ENCODE measurements at regions not wholly inside any gene's neighbourhood (a gene's known extent, or its start where the extent isn't known, plus 50 kb on each side); places are given as distances from the start of the nearest gene placed in this dataset.

DNA sequence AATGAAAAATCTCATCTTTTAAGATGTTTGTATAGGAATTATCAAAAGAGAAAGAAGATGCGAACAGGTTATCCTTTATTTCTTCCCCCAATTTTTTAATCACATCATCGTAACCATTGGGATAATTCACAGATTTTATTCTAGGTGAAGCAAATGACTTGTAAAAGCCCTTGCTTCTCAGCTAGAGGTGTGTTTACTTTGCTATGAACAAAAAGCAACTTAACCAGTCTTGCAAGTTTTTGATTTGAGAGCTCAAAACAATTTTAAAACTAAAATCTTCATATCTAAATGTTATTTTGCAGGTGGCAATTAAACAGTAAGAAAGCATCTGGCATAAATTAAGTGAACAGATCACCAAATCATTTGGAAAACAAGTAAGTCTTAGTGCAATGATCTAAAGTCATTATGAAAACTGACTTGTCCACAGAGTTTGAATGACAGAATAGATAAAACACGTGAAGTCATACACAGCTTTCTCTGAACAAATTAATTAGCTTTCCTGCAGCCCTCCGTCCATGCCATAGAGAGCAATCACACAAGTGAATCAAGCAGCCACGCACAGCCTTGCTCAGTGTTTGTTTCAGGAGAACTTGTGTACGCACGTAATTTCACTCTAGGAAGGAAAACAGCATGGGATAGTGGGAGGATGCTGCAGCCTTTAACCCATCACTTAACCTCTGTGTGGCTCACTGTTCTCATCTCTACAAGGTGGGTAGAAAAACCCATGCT, 85.0 kb upstream of the ZNF800 start:
- DNase-seq (peak in 2 of 5 donors; percentile 3 to 4), FAIRE-seq (no peak)
- no peaks in the 10 kb centered on the region for H3K36me3 ChIP-seq (ENCODE audit: control insufficient read depth in 2 of 3, insufficient read depth in 3 of 3, low read length in 3 of 3)
- no peak overlapping the region for H3K27ac ChIP-seq (ENCODE audit: low read depth in 2 of 2, low read length in 2 of 2)
- intact Hi-C loops (cut with DNase I), result no loop called here
- no peaks in the 10 kb centered on the region for H3K9me3 ChIP-seq (ENCODE audit: control insufficient read depth in 2 of 3, insufficient read depth in 1 of 3, low read length in 3 of 3)
- H3K9ac ChIP-seq (ENCODE audit: low read length in 3 of 3), result no peak overlapping the region
- no peaks in the 10 kb centered on the region for H3K4me1 ChIP-seq (ENCODE audit: control insufficient read depth in 2 of 3, insufficient read depth in 2 of 3, low read depth in 1 of 3, low read length in 3 of 3)
- TF ChIP-seq, protein P1, sequence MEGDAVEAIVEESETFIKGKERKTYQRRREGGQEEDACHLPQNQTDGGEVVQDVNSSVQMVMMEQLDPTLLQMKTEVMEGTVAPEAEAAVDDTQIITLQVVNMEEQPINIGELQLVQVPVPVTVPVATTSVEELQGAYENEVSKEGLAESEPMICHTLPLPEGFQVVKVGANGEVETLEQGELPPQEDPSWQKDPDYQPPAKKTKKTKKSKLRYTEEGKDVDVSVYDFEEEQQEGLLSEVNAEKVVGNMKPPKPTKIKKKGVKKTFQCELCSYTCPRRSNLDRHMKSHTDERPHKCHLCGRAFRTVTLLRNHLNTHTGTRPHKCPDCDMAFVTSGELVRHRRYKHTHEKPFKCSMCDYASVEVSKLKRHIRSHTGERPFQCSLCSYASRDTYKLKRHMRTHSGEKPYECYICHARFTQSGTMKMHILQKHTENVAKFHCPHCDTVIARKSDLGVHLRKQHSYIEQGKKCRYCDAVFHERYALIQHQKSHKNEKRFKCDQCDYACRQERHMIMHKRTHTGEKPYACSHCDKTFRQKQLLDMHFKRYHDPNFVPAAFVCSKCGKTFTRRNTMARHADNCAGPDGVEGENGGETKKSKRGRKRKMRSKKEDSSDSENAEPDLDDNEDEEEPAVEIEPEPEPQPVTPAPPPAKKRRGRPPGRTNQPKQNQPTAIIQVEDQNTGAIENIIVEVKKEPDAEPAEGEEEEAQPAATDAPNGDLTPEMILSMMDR (IDR thresholded peaks at IDR 0.05; ENCODE audit: borderline replicate concordance, extremely low read depth, insufficient read depth), result no peak
- no peaks in the 10 kb centered on the region for H3K27me3 ChIP-seq (ENCODE audit: control insufficient read depth, insufficient read depth, low read length)
- H3K4me3 ChIP-seq (ENCODE audit: low read length in 3 of 3), result no peak overlapping the region

DNA sequence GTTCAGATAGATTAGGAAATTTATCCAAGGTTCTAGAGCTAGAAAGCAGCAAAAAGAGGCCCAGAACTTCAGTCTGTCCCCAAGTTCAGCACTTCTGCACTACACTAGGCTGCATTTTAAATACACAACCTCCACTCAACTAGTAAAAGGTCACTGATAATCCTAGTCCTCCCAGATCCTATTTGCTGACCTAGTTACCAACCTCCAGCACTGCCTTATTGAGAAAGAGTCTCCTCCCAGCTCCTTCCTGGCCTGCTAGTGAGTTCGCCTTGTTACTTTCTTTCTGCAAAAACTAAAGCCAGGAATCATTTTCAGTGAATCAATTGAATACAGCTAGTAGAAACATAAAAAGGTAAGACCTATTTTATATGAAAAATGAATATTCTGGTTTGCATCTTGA, 84.1 kb upstream of the ZNF800 start:
- no peak for FAIRE-seq

DNA sequence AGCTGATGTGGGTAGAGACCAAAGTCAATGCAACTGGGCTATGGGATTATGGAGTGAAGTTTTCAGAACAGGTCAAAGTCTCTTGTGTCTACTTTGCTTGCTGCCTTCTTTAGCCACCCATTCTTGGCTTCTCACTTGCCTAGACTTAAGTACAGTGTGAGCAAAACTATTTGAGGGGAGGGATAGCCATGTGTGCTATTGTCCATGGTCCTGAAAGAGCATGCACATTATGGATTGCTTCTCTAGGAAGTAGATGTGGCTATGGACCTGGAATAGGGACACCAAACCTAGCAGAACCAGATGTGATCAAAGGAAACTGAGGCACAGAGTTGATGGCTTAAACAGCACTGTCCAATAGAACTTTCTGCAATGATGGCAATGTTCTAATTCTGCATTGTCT, 81.9 kb upstream of the ZNF800 start:
- Histone ChIP-seq H3K27me3 (ENCODE audit: control insufficient read depth, insufficient read depth, low read length) (no peaks in the 10 kb centered on the region), H3K9me3 (ENCODE audit: control insufficient read depth in 2 of 3, insufficient read depth in 1 of 3, low read length in 3 of 3) (no peaks in the 10 kb centered on the region), H3K9ac (ENCODE audit: low read length in 3 of 3) (no peak overlapping the region), H3K36me3 (ENCODE audit: control insufficient read depth in 2 of 3, insufficient read depth in 3 of 3, low read length in 3 of 3) (no peaks in the 10 kb centered on the region), H3K27ac (ENCODE audit: low read depth in 2 of 2, low read length in 2 of 2) (no peak overlapping the region), H3K4me3 (ENCODE audit: low read length in 3 of 3) (no peak overlapping the region), H3K4me1 (ENCODE audit: control insufficient read depth in 2 of 3, insufficient read depth in 2 of 3, low read depth in 1 of 3, low read length in 3 of 3) (no peaks in the 10 kb centered on the region)
- no peak for FAIRE-seq
- intact Hi-C loops (cut with DNase I), result no loop called here
- TF ChIP-seq, protein P1 (IDR thresholded peaks at IDR 0.05; ENCODE audit: borderline replicate concordance, extremely low read depth, insufficient read depth), result no peak
- DNase-seq, result peak in 2 of 5 donors; percentile 31 to 42

More for the DNA sequence above, 84.1 kb upstream of the ZNF800 start:
- no peak overlapping the region for H3K9ac ChIP-seq (ENCODE audit: low read length in 3 of 3)
- no peak overlapping the region for H3K27ac ChIP-seq (ENCODE audit: low read depth in 2 of 2, low read length in 2 of 2)
- DNase-seq, result no peak
- no peak overlapping the region for H3K4me3 ChIP-seq (ENCODE audit: low read length in 3 of 3)
- H3K9me3 ChIP-seq (ENCODE audit: control insufficient read depth in 2 of 3, insufficient read depth in 1 of 3, low read length in 3 of 3), result no peaks in the 10 kb centered on the region
- intact Hi-C loops (cut with DNase I), result no loop called here
- no peaks in the 10 kb centered on the region for H3K27me3 ChIP-seq (ENCODE audit: control insufficient read depth, insufficient read depth, low read length)
- no peaks in the 10 kb centered on the region for H3K4me1 ChIP-seq (ENCODE audit: control insufficient read depth in 2 of 3, insufficient read depth in 2 of 3, low read depth in 1 of 3, low read length in 3 of 3)
- no peaks in the 10 kb centered on the region for H3K36me3 ChIP-seq (ENCODE audit: control insufficient read depth in 2 of 3, insufficient read depth in 3 of 3, low read length in 3 of 3)
- TF ChIP-seq, protein P1 (IDR thresholded peaks at IDR 0.05; ENCODE audit: borderline replicate concordance, extremely low read depth, insufficient read depth), result no peak

DNA sequence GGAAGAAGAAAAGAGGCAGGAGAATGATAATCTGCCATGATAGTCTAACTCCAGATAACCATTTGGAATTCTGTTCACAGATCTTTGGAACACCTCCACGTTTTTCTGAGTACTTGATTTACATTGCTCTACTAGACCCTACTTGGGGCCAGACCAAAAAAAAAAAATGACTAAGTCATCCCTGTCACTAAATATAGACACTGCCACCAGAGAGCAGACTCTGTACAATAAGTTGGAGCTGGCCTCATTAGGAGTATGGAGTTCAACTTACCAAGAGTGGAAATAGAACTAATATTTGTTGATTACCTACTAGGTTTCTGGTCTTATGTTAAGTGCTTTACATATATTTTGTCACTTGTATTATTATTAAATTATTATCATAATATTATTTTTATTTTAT, 80.9 kb upstream of the ZNF800 start:
- no peak for DNase-seq
- Histone ChIP-seq H3K4me3 (ENCODE audit: low read length in 3 of 3) (no peak overlapping the region), H3K9me3 (ENCODE audit: control insufficient read depth in 2 of 3, insufficient read depth in 1 of 3, low read length in 3 of 3) (no peaks in the 10 kb centered on the region), H3K9ac (ENCODE audit: low read length in 3 of 3) (no peak overlapping the region), H3K27ac (ENCODE audit: low read depth in 2 of 2, low read length in 2 of 2) (no peak overlapping the region), H3K27me3 (ENCODE audit: control insufficient read depth, insufficient read depth, low read length) (no peaks in the 10 kb centered on the region), H3K4me1 (ENCODE audit: control insufficient read depth in 2 of 3, insufficient read depth in 2 of 3, low read depth in 1 of 3, low read length in 3 of 3) (no peaks in the 10 kb centered on the region), H3K36me3 (ENCODE audit: control insufficient read depth in 2 of 3, insufficient read depth in 3 of 3, low read length in 3 of 3) (no peaks in the 10 kb centered on the region)
- FAIRE-seq, result no peak
- intact Hi-C loops (cut with DNase I), result no loop called here
- TF ChIP-seq, protein P1 (IDR thresholded peaks at IDR 0.05; ENCODE audit: borderline replicate concordance, extremely low read depth, insufficient read depth), result no peak

Data from kidney (tissue), 13 donors.